ENCODE measurements at regions not wholly inside any gene's neighbourhood (a gene's known extent, or its start where the extent isn't known, plus 50 kb on each side); places are given as distances from the start of the nearest gene placed in this dataset.
A peak's percentile ranks its signal among the peaks of the same experiment; 100 is the strongest.
"Not testable (repeated sequence)": the region's sequence is repeated elsewhere in the genome, so short reads cannot be mapped to it uniquely, and the experiment has no call there.

DNA sequence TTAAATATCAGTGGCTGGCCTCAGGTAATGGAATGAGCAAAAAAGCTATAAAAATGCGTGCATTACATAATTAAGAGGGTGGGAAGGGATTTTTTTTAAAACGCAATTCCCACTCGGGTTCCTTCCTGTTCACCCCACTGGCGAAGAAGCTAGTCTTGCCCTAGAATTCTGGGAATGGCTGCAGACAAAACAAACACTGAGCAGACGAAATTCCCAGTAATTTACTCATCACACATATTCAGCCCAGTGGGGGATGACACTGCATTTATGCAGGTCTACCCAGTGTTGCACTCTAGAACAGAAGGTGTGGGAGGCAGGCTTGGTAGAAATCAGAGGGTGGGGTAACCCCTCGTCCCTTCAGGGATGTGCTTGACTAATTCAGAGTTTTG is 2695.0 kb upstream of the DEFB115 start:
- DNase-seq (ENCODE audit: low read depth in 3 of 3, low spot score in 1 of 3) = no peak

DNA sequence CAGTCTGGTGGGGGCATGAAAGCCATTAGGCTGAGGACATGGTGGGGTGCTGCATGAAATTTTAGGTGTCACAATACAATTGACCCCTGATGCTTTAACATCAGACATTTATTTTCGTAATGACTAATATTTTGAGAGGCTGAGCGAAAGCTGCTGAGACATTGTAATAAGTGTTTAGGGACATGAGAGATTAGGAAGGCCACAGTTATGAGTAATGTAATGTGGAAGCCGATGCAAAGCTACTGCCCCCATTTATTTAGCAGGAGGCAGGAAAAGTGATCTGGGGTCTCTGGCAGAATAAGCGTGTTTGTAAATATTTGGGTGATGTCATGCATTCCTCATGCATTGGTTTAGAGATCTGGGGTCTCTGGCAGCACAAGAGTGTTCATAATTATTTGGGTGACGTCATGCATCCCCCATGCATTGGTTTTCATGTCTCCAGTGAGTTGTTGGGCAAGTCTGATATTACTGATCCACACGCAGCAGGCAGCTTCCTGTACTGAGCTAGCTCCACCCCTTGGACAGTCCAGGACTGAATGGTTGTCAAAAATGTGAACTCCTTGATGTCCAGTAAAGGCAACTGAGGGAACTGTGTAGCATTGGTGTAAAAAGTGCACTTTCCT is 2694.5 kb upstream of the DEFB115 start:
- not testable (repeated sequence) for DNase-seq (ENCODE audit: low read depth in 3 of 3, low spot score in 1 of 3)

DNA sequence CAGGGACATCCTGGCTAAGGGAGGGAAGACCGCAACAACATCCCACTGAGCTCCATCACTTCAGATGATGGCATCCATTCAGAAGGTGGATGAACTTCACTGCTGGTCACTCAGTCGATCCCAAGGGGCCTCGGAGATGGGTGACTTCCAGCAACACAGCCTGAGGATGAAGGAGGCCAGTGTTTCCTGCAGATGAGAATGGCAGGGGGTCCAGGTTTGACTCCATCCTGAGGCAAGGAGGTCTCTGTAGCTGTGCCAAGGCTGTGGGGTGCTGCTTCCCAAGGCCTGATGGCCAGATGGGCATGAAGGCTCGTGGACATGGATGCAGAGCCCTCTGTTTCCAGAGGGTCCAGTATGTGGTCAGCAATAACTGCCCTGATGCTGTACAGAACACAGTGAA is 2693.4 kb upstream of the DEFB115 start:
- DNase-seq (ENCODE audit: low read depth in 3 of 3, low spot score in 1 of 3) = not testable (repeated sequence)

GRCh38 chr20:28564688-28565463 is 2692.6 kb upstream of the DEFB115 start:
- not testable (repeated sequence) for DNase-seq (ENCODE audit: low read depth in 3 of 3, low spot score in 1 of 3)

- DNase-seq (ENCODE audit: low read depth in 3 of 3, low spot score in 1 of 3) = not testable (repeated sequence)
These were observed 2681.5 kb upstream of the DEFB115 start for GRCh38 chr20:28575991-28576390.

- DNase-seq (ENCODE audit: low read depth in 3 of 3, low spot score in 1 of 3) = not testable (repeated sequence)
These were observed 2665.8 kb upstream of the DEFB115 start for GRCh38 chr20:28591680-28592079.

- not testable (repeated sequence) for DNase-seq (ENCODE audit: low read depth in 3 of 3, low spot score in 1 of 3)
These were observed 2664.1 kb upstream of the DEFB115 start for GRCh38 chr20:28593383-28593782.

- DNase-seq (ENCODE audit: low read depth in 3 of 3, low spot score in 1 of 3) = not testable (repeated sequence)
These were observed 2663.0 kb upstream of the DEFB115 start for GRCh38 chr20:28594476-28594875.

GRCh38 chr20:28602006-28602402 is 2655.5 kb upstream of the DEFB115 start:
- DNase-seq (ENCODE audit: low read depth in 3 of 3, low spot score in 1 of 3) = not testable (repeated sequence)

- peak; percentile 50 to 58 (median 57) for DNase-seq (ENCODE audit: low read depth in 3 of 3, low spot score in 1 of 3)
These were observed 2654.9 kb upstream of the DEFB115 start for GRCh38 chr20:28602403-28603217.

DNA sequence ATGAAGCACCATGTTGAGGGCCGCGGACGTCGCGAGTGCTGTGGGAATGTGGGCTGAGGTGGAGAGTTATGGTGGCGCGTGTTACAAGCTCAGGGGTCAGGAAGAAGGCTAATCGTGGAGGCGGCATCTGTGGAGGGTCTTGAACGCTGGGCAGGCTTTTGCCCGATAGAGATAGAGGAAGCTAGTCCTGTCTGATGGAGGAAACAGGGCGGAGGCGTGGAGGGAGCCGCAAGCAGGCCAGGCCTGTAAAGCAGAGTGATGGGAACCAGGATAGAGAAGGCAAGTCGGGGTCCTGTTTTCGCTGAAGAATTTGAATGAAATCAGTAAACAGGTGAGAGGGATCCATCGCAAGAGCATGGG is 2654.3 kb upstream of the DEFB115 start:
- DNase-seq (ENCODE audit: low read depth in 3 of 3, low spot score in 1 of 3) = not testable (repeated sequence)

DNA sequence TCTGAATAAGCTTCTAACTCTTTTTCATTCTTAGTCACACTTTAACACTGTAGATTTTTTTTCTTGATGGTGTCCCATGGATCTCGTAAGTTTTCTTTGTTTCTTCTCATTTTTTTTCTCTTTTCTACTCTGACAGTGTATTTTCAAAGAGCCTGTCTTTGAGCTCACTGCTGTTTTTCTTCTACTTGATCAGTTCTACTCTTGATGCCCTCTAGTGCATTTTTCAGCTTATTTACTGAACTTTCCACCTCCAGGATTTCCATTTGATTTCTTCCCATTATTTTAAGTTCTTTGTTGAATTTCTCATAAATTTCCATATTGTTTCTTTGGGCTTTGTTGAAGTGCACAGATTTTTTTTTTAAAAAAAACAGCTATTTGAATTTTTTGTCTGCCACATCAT is 2641.1 kb upstream of the DEFB115 start:
- DNase-seq (ENCODE audit: low read depth in 3 of 3, low spot score in 1 of 3) = no peak

DNA sequence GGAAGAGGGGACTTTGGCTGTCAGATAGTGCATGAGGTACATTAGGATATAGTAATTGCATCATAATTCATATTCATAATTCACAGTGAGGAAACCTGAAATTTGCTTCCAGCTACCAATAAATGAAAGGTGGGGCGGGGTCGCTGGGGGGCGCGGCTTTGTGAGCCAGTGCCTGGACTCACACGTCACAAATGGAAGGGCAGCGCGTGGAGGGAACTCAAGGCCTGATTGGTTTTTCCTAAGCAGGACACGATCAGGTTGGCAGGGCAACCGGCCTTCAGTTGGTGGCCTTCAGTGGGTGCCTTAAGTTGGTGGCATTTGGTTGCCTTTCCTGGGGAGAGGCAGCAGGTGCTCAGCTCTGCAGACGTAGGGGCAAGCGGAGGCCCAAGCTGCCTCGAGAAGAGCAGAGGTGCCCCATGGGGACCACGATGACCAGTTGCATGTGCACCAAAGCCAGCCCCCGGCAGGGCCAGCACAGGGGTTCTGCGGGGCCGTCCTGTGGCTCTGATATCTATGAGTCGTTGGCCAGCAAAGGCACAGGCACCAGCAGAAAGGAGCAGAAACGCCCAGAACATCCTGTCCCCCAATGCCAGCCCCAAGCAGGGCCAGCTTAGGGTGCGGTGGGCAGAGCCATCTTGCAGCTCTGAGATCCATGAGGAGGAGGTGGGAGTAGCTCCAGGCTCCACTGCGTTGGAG is 2637.4 kb upstream of the DEFB115 start:
- DNase-seq (ENCODE audit: low read depth in 3 of 3, low spot score in 1 of 3) = not testable (repeated sequence)

- DNase-seq (ENCODE audit: low read depth in 3 of 3, low spot score in 1 of 3) = not testable (repeated sequence)
These were observed 2632.4 kb upstream of the DEFB115 start for GRCh38 chr20:28625112-28625511.

DNA sequence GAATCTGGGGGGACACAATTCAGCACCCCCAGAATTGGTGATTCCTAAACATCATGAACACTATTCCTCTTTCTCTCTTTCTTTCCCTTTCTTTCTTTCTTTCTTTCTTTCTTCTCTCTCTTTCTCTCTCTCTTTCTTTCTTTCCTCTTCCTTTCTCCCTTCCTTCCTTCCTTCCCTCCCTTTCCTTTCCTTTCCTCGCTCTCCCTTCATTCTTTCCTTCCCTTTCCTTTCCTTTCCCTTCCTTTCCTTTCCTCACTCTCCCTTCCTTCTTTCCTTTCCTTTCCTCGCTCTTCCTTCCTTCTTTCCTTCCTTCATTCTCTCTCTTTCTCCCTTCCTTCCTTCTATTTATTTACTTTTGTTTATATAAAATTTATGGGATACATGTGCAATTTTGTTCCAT is 2616.6 kb upstream of the DEFB115 start:
- DNase-seq (ENCODE audit: low read depth in 3 of 3, low spot score in 1 of 3) = not testable (repeated sequence)

Measured in stimulated activated CD4-positive, alpha-beta T cell treated with anti-CD3 and anti-CD28 coated beads, TNF-alpha, amount 100 ng/mL, for 1 hour (primary cell).